Stomach (tissue), 4 donors: ENCODE measurements at regions not wholly inside any gene's neighbourhood (a gene's known extent, or its start where the extent isn't known, plus 50 kb on each side); places are given as distances from the start of the nearest gene placed in this dataset.

Experiments
- POLR2A ChIP-seq, 4 donors: fragments of 450-650 bp; IDR thresholded peaks; one replicate each; pipeline ENCODE4 v1.6.1; 2016; ENCODE audit warnings: antibody characterized with exemption in 4 of 4, control low read depth in 2 of 4, mild to moderate bottlenecking in 1 of 4, moderate library complexity in 1 of 4
- POLR2AphosphoS5 ChIP-seq, 3 donors: sonication (generic); formaldehyde crosslinking; IDR thresholded peaks; one replicate each; pipeline ENCODE4 v1.6.1; 2016; ENCODE audit warnings: antibody characterized with exemption in 3 of 3

DNA sequence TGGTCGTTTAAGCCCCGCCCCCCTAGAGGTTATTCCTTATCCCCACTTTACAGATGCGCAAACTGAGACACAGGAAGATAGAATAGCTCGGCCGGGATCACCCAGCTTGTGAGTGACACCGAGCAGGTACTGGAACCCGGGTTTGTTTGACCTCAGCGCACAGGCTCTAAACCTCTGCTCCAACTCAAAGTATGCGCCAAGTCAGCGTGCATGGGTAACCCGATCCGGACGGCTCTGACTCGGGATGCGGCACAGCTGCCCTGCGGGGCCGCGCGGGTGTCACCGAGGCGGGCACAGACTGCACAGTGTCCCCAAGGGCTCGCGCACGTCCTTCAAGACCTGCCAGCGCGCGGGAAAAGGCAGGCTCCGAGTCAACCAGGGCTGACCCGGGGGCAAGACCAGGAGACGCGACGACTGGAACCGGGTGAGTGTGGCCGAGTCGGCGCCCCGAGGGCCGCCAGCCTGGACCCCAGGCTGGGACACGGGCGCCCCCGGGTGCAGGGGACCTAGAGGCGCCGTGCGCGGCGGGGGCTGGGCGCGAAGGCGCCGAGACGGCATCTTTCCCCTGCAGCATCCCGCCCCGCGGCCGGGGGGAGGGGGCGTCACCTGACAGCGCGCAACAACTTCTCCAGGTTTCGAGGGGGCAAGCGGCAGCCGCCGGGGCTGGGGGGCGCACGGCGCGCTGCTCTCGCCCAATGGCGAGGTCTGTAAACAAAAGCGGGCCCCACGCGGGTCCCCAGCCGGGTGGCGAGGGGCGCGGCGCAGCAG lies 101.9 kb upstream of the SOD1 start:
- no peak for TF ChIP-seq POLR2A (IDR thresholded peaks at IDR 0.05)
- TF ChIP-seq POLR2AphosphoS5 (IDR thresholded peaks at IDR 0.05), result no peak
